IPS-NIHi11 (cell line): ENCODE measurements at regions not wholly inside any gene's neighbourhood (a gene's known extent, or its start where the extent isn't known, plus 50 kb on each side); places are given as distances from the start of the nearest gene placed in this dataset.
A peak's percentile ranks its signal among the peaks of the same experiment; 100 is the strongest.

ENCODE experiments used
- DNase-seq: peaks from one replicate; pipeline ENCODE4 v3.0.0; 2012; ENCODE audit warnings: mixed read lengths, low spot score

- no peak for DNase-seq
Measured at GRCh38 chr1:47554082-47554481, 116.2 kb downstream of the FOXD2 start.

GRCh38 chr1:47554901-47555300 is 117.1 kb downstream of the FOXD2 start:
- no peak for DNase-seq

GRCh38 chr1:47555306-47555705 is 117.5 kb downstream of the FOXD2 start:
- no peak for DNase-seq

- no peak for DNase-seq
Measured at GRCh38 chr1:47555841-47556560, 118.2 kb downstream of the FOXD2 start.

GRCh38 chr1:47557066-47557465 is 119.2 kb downstream of the FOXD2 start:
- no peak for DNase-seq

- no peak for DNase-seq
Measured at GRCh38 chr1:47558601-47559593, 121.1 kb downstream of the FOXD2 start.

GRCh38 chr1:47559944-47560695 is 122.3 kb downstream of the FOXD2 start:
- DNase-seq: no peak

- DNase-seq: no peak
Measured at GRCh38 chr1:47561523-47562007, 123.7 kb downstream of the FOXD2 start.

GRCh38 chr1:47562147-47562546 is 124.3 kb downstream of the FOXD2 start:
- DNase-seq: no peak

GRCh38 chr1:47562799-47563198 is 125.0 kb downstream of the FOXD2 start:
- no peak for DNase-seq

GRCh38 chr1:47563201-47563600 is 125.4 kb downstream of the FOXD2 start:
- DNase-seq: no peak

- DNase-seq: no peak
Measured at GRCh38 chr1:47564570-47564969, 126.7 kb downstream of the FOXD2 start.

GRCh38 chr1:47565092-47565491 is 127.2 kb downstream of the FOXD2 start:
- no peak for DNase-seq

GRCh38 chr1:47565676-47566075 is 127.8 kb downstream of the FOXD2 start:
- DNase-seq: no peak

GRCh38 chr1:47568763-47569162 is 130.9 kb downstream of the FOXD2 start:
- no peak for DNase-seq

GRCh38 chr1:47569261-47569660 is 131.4 kb downstream of the FOXD2 start:
- DNase-seq: no peak

GRCh38 chr1:47569681-47570470 is 132.0 kb downstream of the FOXD2 start:
- peak; percentile 76 for DNase-seq

GRCh38 chr1:47571161-47571560 is 133.3 kb downstream of the FOXD2 start:
- DNase-seq: no peak

GRCh38 chr1:47571952-47572351 is 134.1 kb downstream of the FOXD2 start:
- DNase-seq: no peak

- DNase-seq: peak; percentile 47
Measured at GRCh38 chr1:47572731-47573430, 135.0 kb downstream of the FOXD2 start.
